OCI-LY3 (cell line): ENCODE measurements at regions not wholly inside any gene's neighbourhood (a gene's known extent, or its start where the extent isn't known, plus 50 kb on each side); places are given as distances from the start of the nearest gene placed in this dataset.

ENCODE experiments used
- H2AFZ ChIP-seq: fragments of 200-600, 300-600 bp; shearing (Covaris generic); 2 replicates; pipeline ENCODE4 v1.6.0; 2014; ENCODE audit warnings: antibody characterized with exemption, low read depth, low read length
- H3K27ac ChIP-seq: fragments of 200-600, 300-600 bp; sonication (generic); 2 replicates; pipeline ENCODE4 v1.5.1; 2014; ENCODE audit warnings: mild to moderate bottlenecking, low read length, moderate library complexity, mixed read lengths
- H3K27me3 ChIP-seq: fragments of 200-600, 300-600 bp; sonication (generic); 2 replicates; pipeline ENCODE4 v1.6.1; 2014; ENCODE audit warnings: low read depth, low read length, mixed read lengths
- H3K36me3 ChIP-seq: fragments of 200-600, 300-600 bp; sonication (generic); replicated peaks from 2 replicates; pipeline ENCODE3; 2014; ENCODE audit warnings: low read depth, low read length, mixed read lengths
- H3K4me1 ChIP-seq: fragments of 300-600, 200-600 bp; sonication (generic); 2 replicates; pipeline ENCODE4 v1.6.1; 2014; ENCODE audit warnings: low read length, mixed read lengths
- H3K4me2 ChIP-seq: fragments of 200-600, 300-600 bp; sonication (generic); 2 replicates; pipeline ENCODE4 v1.6.1; 2014; ENCODE audit warnings: low read length, mixed read lengths
- H3K4me3 ChIP-seq: fragments of 300-600, 200-600 bp; sonication (generic); 2 replicates; pipeline ENCODE4 v1.5.1; 2014; ENCODE audit warnings: antibody characterized with exemption, mild to moderate bottlenecking, low read length, moderate library complexity
- H3K79me2 ChIP-seq: fragments of 300-600, 200-600 bp; shearing (Covaris generic); 2 replicates; pipeline ENCODE4 v1.6.1; 2014; ENCODE audit warnings: mild to moderate bottlenecking, low read length, mixed read lengths
- H3K9ac ChIP-seq: fragments of 300-600, 200-600 bp; shearing (Covaris generic); 2 replicates; pipeline ENCODE4 v1.6.0; 2014; ENCODE audit warnings: mild to moderate bottlenecking, low read length, moderate library complexity
- H3K9me3 ChIP-seq: fragments of 200-600, 300-600 bp; shearing (Covaris generic); 2 replicates; pipeline ENCODE4 v1.6.1; 2014; ENCODE audit warnings: low read length, mixed read lengths; ENCODE audit not compliant: insufficient read depth
- H4K20me1 ChIP-seq: fragments of 200-600, 300-600 bp; sonication (generic); 2 replicates; pipeline ENCODE4 v1.6.1; 2016; ENCODE audit warnings: low read length, mixed read lengths; ENCODE audit not compliant: insufficient read depth
- CTCF ChIP-seq: fragments of 200-600, 300-600 bp; sonication (generic); IDR thresholded peaks from 2 replicates; pipeline ENCODE4 v1.5.1; 2014; ENCODE audit warnings: antibody characterized with exemption, low read length, low read depth
- EZH2phosphoT487 ChIP-seq: fragments of 200-600 bp; shearing (Covaris generic); IDR thresholded peaks from 2 replicates; pipeline ENCODE4 v1.6.1; 2018; ENCODE audit warnings: antibody characterized with exemption, mixed run types, low read depth

- no peaks in the 10 kb centered on the region for H3K79me2 ChIP-seq
- no peak for TF ChIP-seq CTCF
- no peak for TF ChIP-seq EZH2phosphoT487
- H3K36me3 ChIP-seq: no peaks in the 10 kb centered on the region
- H3K4me2 ChIP-seq: no peak overlapping the region
- no peaks in the 10 kb centered on the region for H4K20me1 ChIP-seq
- no peak overlapping the region for H3K9ac ChIP-seq
- H2AFZ ChIP-seq: no peak overlapping the region
- no peak overlapping the region for H3K27ac ChIP-seq
- H3K9me3 ChIP-seq: no peaks in the 10 kb centered on the region
- H3K27me3 ChIP-seq: no peaks in the 10 kb centered on the region
- no peak overlapping the region for H3K4me3 ChIP-seq
- H3K4me1 ChIP-seq: no peaks in the 10 kb centered on the region
Measured at GRCh38 chr3:178226094-178226493, 310.1 kb upstream of the KCNMB2 start.

- H3K4me2 ChIP-seq: no peak overlapping the region
- no peak overlapping the region for H2AFZ ChIP-seq
- H3K4me3 ChIP-seq: no peak overlapping the region
- no peak overlapping the region for H3K9ac ChIP-seq
- TF ChIP-seq CTCF (no peak), EZH2phosphoT487 (no peak)
- H3K27ac ChIP-seq: no peak overlapping the region
- no peaks in the 10 kb centered on the region for H3K4me1 ChIP-seq
- no peaks in the 10 kb centered on the region for H3K9me3 ChIP-seq
- no peaks in the 10 kb centered on the region for H3K79me2 ChIP-seq
- H4K20me1 ChIP-seq: no peaks in the 10 kb centered on the region
- no peaks in the 10 kb centered on the region for H3K27me3 ChIP-seq
- H3K36me3 ChIP-seq: no peaks in the 10 kb centered on the region
Measured at GRCh38 chr3:178231645-178232044, 304.6 kb upstream of the KCNMB2 start.

GRCh38 chr3:178233371-178234071 lies 302.7 kb upstream of the KCNMB2 start:
- Histone ChIP-seq H3K4me2 (no peak overlapping the region), H4K20me1 (no peaks in the 10 kb centered on the region), H3K79me2 (no peaks in the 10 kb centered on the region), H3K4me3 (no peak overlapping the region), H3K4me1 (no peaks in the 10 kb centered on the region), H3K27me3 (no peaks in the 10 kb centered on the region), H3K27ac (no peak overlapping the region), H3K9ac (no peak overlapping the region), H3K36me3 (no peaks in the 10 kb centered on the region), H3K9me3 (no peaks in the 10 kb centered on the region), H2AFZ (no peak overlapping the region)
- TF ChIP-seq EZH2phosphoT487 (no peak), CTCF (no peak)

GRCh38 chr3:178236555-178237277 lies 299.5 kb upstream of the KCNMB2 start:
- no peak overlapping the region for H2AFZ ChIP-seq
- H3K9me3 ChIP-seq: no peaks in the 10 kb centered on the region
- H3K4me2 ChIP-seq: no peak overlapping the region
- no peak overlapping the region for H3K9ac ChIP-seq
- no peak overlapping the region for H3K27ac ChIP-seq
- no peaks in the 10 kb centered on the region for H3K79me2 ChIP-seq
- no peaks in the 10 kb centered on the region for H3K36me3 ChIP-seq
- H3K4me3 ChIP-seq: no peak overlapping the region
- H4K20me1 ChIP-seq: no peaks in the 10 kb centered on the region
- no peaks in the 10 kb centered on the region for H3K4me1 ChIP-seq
- TF ChIP-seq EZH2phosphoT487: no peak
- TF ChIP-seq CTCF: no peak
- no peaks in the 10 kb centered on the region for H3K27me3 ChIP-seq
